ENCODE measurements at regions not wholly inside any gene's neighbourhood (a gene's known extent, or its start where the extent isn't known, plus 50 kb on each side); places are given as distances from the start of the nearest gene placed in this dataset.

DNA sequence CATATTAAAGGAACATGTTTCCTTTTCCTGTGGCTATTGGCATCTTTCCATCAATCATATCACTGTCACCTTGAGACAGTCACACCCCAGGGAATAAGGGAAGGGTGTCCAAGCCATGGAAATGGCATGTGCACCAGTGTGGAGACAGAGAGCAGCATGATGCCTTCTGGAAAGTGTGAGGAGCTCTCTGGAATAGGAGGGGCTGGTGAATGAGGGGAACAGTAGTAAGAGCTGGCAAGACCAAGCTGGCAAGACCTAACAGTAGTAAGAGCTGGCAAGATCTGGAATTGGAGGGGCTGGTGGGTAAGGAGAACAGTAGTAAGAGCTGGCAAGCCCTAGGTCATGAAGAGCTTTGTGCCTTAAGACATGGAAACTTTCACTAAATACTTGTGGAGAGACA is 186.7 kb downstream of the C1orf94 start:
- Mint-ChIP-seq H3K9me3 (ENCODE audit: insufficient read depth) (peaks cover 6% of the 10 kb centered on the region), H3K27ac (no peak overlapping the region), H3K27me3 (peaks cover 31% of the 10 kb centered on the region), H3K4me3 (no peak overlapping the region), H3K4me1 (no peaks in the 10 kb centered on the region)
- no peaks in the 10 kb centered on the region for H3K9me3 ChIP-seq (ENCODE audit: control extremely low read depth in 1 of 3, control insufficient read depth in 2 of 3, insufficient read depth in 1 of 3, low read length in 2 of 3)
- H3K27me3 ChIP-seq (replicated peaks in 1 of 4; ENCODE audit: control extremely low read depth in 1 of 4, control insufficient read depth in 3 of 4, insufficient read depth in 4 of 4, low read length in 3 of 4) = peaks cover 0 to 4% (median 1%) of the 10 kb centered on the region in 4 experiments
- DNase-seq (no peak), ATAC-seq (ENCODE audit: low read depth) (no peak)
- no peaks in the 10 kb centered on the region for H3K79me2 ChIP-seq (ENCODE audit: control insufficient read depth, insufficient read depth, low read length)
- TF ChIP-seq EZH2 (IDR thresholded peaks at IDR 0.05; ENCODE audit: borderline replicate concordance, insufficient read depth, low read depth, low read length, poor library complexity, severe bottlenecking) = no peak
- TF ChIP-seq, protein P1, sequence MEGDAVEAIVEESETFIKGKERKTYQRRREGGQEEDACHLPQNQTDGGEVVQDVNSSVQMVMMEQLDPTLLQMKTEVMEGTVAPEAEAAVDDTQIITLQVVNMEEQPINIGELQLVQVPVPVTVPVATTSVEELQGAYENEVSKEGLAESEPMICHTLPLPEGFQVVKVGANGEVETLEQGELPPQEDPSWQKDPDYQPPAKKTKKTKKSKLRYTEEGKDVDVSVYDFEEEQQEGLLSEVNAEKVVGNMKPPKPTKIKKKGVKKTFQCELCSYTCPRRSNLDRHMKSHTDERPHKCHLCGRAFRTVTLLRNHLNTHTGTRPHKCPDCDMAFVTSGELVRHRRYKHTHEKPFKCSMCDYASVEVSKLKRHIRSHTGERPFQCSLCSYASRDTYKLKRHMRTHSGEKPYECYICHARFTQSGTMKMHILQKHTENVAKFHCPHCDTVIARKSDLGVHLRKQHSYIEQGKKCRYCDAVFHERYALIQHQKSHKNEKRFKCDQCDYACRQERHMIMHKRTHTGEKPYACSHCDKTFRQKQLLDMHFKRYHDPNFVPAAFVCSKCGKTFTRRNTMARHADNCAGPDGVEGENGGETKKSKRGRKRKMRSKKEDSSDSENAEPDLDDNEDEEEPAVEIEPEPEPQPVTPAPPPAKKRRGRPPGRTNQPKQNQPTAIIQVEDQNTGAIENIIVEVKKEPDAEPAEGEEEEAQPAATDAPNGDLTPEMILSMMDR (IDR thresholded peaks at IDR 0.05) = no peak
- H3K4me3 ChIP-seq (ENCODE audit: control extremely low read depth in 1 of 5, extremely low read depth in 1 of 5, insufficient read depth in 1 of 5, low read depth in 2 of 5, low read length in 4 of 5) = no peak overlapping the region
- H3K9ac ChIP-seq (ENCODE audit: low read length) = no peak overlapping the region
- intact Hi-C loops (cut with micrococcal nuclease) = no loop called here
- no peak overlapping the region for H2AFZ ChIP-seq (ENCODE audit: insufficient read depth, low read depth, low read length, poor library complexity, severe bottlenecking)
- no peak overlapping the region for H3K27ac ChIP-seq (ENCODE audit: low read length in 2 of 2)
- no peaks in the 10 kb centered on the region for H3K4me1 ChIP-seq (ENCODE audit: control insufficient read depth in 2 of 2, insufficient read depth in 2 of 2, low read length in 2 of 2)
- POLR2A ChIA-PET = no interaction called here
- H3K4me2 ChIP-seq (replicated peaks; ENCODE audit: low read depth, low read length, poor library complexity, severe bottlenecking) = no peak overlapping the region
- CTCF ChIA-PET = no interaction called here
- no peaks in the 10 kb centered on the region for H4K20me1 ChIP-seq (ENCODE audit: control insufficient read depth, insufficient read depth, low read length, poor library complexity, severe bottlenecking)
- H3K36me3 ChIP-seq (replicated peaks in 1 of 2; ENCODE audit: control extremely low read depth in 1 of 2, control insufficient read depth in 1 of 2, extremely low read depth in 1 of 2, insufficient read depth in 2 of 2, low read length in 1 of 2) = no peaks in the 10 kb centered on the region

DNA sequence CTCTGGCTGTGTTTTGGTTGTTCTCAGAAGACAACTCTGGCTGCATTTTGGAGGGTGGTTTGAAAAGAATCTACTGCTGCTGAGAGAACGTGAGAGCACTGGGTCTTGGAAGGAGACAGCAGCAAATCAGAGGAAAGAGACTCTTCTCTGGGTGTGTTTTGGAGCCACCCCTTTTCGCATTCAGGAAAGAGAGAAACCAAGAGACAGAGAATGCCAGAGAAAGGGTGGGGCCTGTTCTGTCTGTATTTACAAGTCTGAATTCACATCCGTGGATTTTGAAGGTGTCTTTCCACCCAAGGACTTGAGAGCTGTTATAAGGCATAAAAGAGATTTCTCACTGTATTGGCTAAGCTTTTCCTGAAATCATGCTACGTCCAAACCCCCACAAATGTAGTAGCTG is 187.2 kb downstream of the C1orf94 start:
- Histone ChIP-seq H3K4me2 (replicated peaks; ENCODE audit: low read depth, low read length, poor library complexity, severe bottlenecking) (no peak overlapping the region), H3K36me3 (replicated peaks in 1 of 2; ENCODE audit: control extremely low read depth in 1 of 2, control insufficient read depth in 1 of 2, extremely low read depth in 1 of 2, insufficient read depth in 2 of 2, low read length in 1 of 2) (no peaks in the 10 kb centered on the region), H3K27me3 (replicated peaks in 1 of 4; ENCODE audit: control extremely low read depth in 1 of 4, control insufficient read depth in 3 of 4, insufficient read depth in 4 of 4, low read length in 3 of 4) (peaks cover 0 to 4% (median 1%) of the 10 kb centered on the region in 4 experiments), H2AFZ (ENCODE audit: insufficient read depth, low read depth, low read length, poor library complexity, severe bottlenecking) (no peak overlapping the region), H3K9ac (ENCODE audit: low read length) (no peak overlapping the region), H3K9me3 (ENCODE audit: control extremely low read depth in 1 of 3, control insufficient read depth in 2 of 3, insufficient read depth in 1 of 3, low read length in 2 of 3) (no peaks in the 10 kb centered on the region), H3K27ac (ENCODE audit: low read length in 2 of 2) (no peak overlapping the region), H3K79me2 (ENCODE audit: control insufficient read depth, insufficient read depth, low read length) (no peaks in the 10 kb centered on the region), H3K4me3 (ENCODE audit: control extremely low read depth in 1 of 5, extremely low read depth in 1 of 5, insufficient read depth in 1 of 5, low read depth in 2 of 5, low read length in 4 of 5) (no peak overlapping the region), H3K4me1 (ENCODE audit: control insufficient read depth in 2 of 2, insufficient read depth in 2 of 2, low read length in 2 of 2) (no peaks in the 10 kb centered on the region), H4K20me1 (ENCODE audit: control insufficient read depth, insufficient read depth, low read length, poor library complexity, severe bottlenecking) (no peaks in the 10 kb centered on the region)
- no peak for DNase-seq
- ChIA-PET CTCF (no interaction called here), POLR2A (no interaction called here)
- H3K27me3 Mint-ChIP-seq = peaks cover 31% of the 10 kb centered on the region
- TF ChIP-seq, protein P1 (IDR thresholded peaks at IDR 0.05) = no peak
- no peak for TF ChIP-seq EZH2 (IDR thresholded peaks at IDR 0.05; ENCODE audit: borderline replicate concordance, insufficient read depth, low read depth, low read length, poor library complexity, severe bottlenecking)
- H3K4me3 Mint-ChIP-seq = no peak overlapping the region
- H3K27ac Mint-ChIP-seq = no peak overlapping the region
- 69% methylated on average over 3 of the region's 4 CpGs for WGBS (ENCODE audit: insufficient coverage)
- no peak for ATAC-seq (ENCODE audit: low read depth)
- intact Hi-C loops (cut with micrococcal nuclease) = no loop called here
- peaks cover 6% of the 10 kb centered on the region for H3K9me3 Mint-ChIP-seq (ENCODE audit: insufficient read depth)
- H3K4me1 Mint-ChIP-seq = no peaks in the 10 kb centered on the region

Measured in B cell (primary cell).